Gastrocnemius medialis (tissue), 4 donors: ENCODE measurements at regions not wholly inside any gene's neighbourhood (a gene's known extent, or its start where the extent isn't known, plus 50 kb on each side); places are given as distances from the start of the nearest gene placed in this dataset.

Experiments
- ATAC-seq, 2 donors: fragments of 150-250 bp; one replicate each; pipeline ENCODE4 v1.9.1; 2016
- DNase-seq, 2 donors: peaks; one replicate each; pipeline ENCODE4 v3.0.0-alpha.2; 2019
- H3K27ac ChIP-seq, 4 donors: fragments of 200-600 bp; sonication (generic); 1 replicate in 1 of 4; 2 replicates in 3 of 4; pipeline ENCODE4 v1.5.1; 2016 to 2018; ENCODE audit warnings: mild to moderate bottlenecking in 2 of 4, moderate library complexity in 1 of 4
- H3K27me3 ChIP-seq, 3 donors: fragments of 200-600 bp; sonication (generic) in 2 of 3; 1 replicate in 1 of 3; 2 replicates in 2 of 3; pipeline versions ENCODE4 v1.5.1 to v1.6.0; 2016 to 2019; ENCODE audit warnings: mild to moderate bottlenecking in 1 of 3, moderate library complexity in 1 of 3
- H3K36me3 ChIP-seq, 2 donors: fragments of 200-600 bp; sonication (generic) in 1 of 2; one replicate each; pipeline ENCODE4 v1.5.1; 2017 to 2018
- H3K4me1 ChIP-seq, 2 donors: fragments of 200-600 bp; sonication (generic) in 1 of 2; one replicate each; pipeline ENCODE4 v1.5.1; 2016 to 2017; ENCODE audit warnings: mild to moderate bottlenecking in 2 of 2
- H3K4me3 ChIP-seq, 4 donors: fragments of 200-600 bp; sonication (generic) in 3 of 4; 1 replicate in 1 of 4; 2 replicates in 3 of 4; pipeline ENCODE4 v1.5.1; 2016 to 2019; ENCODE audit warnings: mild to moderate bottlenecking in 2 of 4
- H3K9me3 ChIP-seq, 3 donors: fragments of 200-600 bp; sonication (generic) in 2 of 3; 1 replicate in 1 of 3; 2 replicates in 2 of 3; pipeline ENCODE4 v1.5.1; 2016 to 2019
- CTCF ChIP-seq, 5 experiments: fragments of 450-650 bp in 3 of 5; fragments of 200-600 bp in 2 of 5; sonication (generic) in 2 of 5; IDR thresholded peaks in 4 of 5; conservative IDR thresholded peaks in 1 of 5; 1 replicate in 4 of 5; 2 replicates in 1 of 5; pipeline ENCODE4 v1.5.1; 2016 to 2019; ENCODE audit warnings: antibody characterized with exemption in 5 of 5, mild to moderate bottlenecking in 3 of 5, moderate library complexity in 3 of 5
- POLR2A ChIP-seq, 2 donors: fragments of 450-650 bp; IDR thresholded peaks; one replicate each; pipeline ENCODE4 v1.6.1; 2017; ENCODE audit warnings: antibody characterized with exemption in 2 of 2, mild to moderate bottlenecking in 2 of 2, moderate library complexity in 2 of 2
- in situ Hi-C, 4 donors: fragments of 200-750 bp; cut with MboI; loops; one replicate each; pipeline versions ENCODE4 v1.15.0 to v1.8.0; 2017; ENCODE audit warnings: low sequenced_read_pairs in 4 of 4
- intact Hi-C: fragments of 100-400 bp; cut with DNase I; formaldehyde crosslinking; loops from one replicate; pipeline ENCODE4 v1.15.1; 2023; ENCODE audit warnings: low total_unique reads

GRCh38 chr3:159127021-159127392, 325.2 kb downstream of the MFSD1 start:
- no peak for DNase-seq
- H3K4me3 ChIP-seq, result no peak overlapping the region
- no peak for ATAC-seq
- TF ChIP-seq POLR2A (IDR thresholded peaks at IDR 0.05) (no peak), CTCF (IDR thresholded peaks at IDR 0.05 in 4 of 5, conservative IDR thresholded peaks at IDR 0.05 in 1 of 5) (no peak)
- H3K27me3 ChIP-seq, result no peaks in the 10 kb centered on the region
- H3K27ac ChIP-seq, result no peak overlapping the region
- in situ Hi-C loops, result no loop called here
- no peaks in the 10 kb centered on the region for H3K36me3 ChIP-seq
- H3K4me1 ChIP-seq, result peaks cover 0 to 4% of the 10 kb centered on the region in 2 donors
- intact Hi-C loops, result no loop called here
- H3K9me3 ChIP-seq, result no peaks in the 10 kb centered on the region

DNA sequence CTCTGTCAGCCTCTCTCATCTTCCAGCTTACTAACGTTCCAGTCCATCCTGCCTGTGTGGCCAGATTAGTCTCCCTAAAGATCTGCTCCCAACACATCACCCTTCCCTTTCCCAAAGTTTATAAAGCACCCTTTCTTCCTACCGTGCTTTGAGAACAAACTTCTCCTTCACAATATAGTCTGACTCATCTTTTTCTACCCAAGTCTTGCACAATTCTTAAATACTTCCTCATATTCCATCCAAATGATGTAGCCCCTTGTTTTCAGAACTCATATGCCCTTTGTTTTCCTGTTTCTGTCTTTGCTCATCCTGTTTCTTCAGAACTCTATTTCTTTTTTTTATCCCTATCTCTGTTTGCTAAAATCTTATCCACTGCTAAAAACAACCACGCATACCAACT, 326.8 kb downstream of the MFSD1 start:
- Histone ChIP-seq H3K4me3 (no peak overlapping the region), H3K36me3 (no peaks in the 10 kb centered on the region), H3K9me3 (no peaks in the 10 kb centered on the region), H3K4me1 (peaks cover 0 to 4% of the 10 kb centered on the region in 2 donors), H3K27me3 (no peaks in the 10 kb centered on the region), H3K27ac (no peak overlapping the region)
- intact Hi-C loops, result no loop called here
- DNase-seq (no peak), ATAC-seq (no peak)
- in situ Hi-C loops, result no loop called here
- TF ChIP-seq CTCF (IDR thresholded peaks at IDR 0.05 in 4 of 5, conservative IDR thresholded peaks at IDR 0.05 in 1 of 5) (no peak), POLR2A (IDR thresholded peaks at IDR 0.05) (no peak)

GRCh38 chr3:159130108-159130507, 328.3 kb downstream of the MFSD1 start:
- H3K36me3 ChIP-seq, result no peaks in the 10 kb centered on the region
- in situ Hi-C loops, result no loop called here
- DNase-seq (no peak), ATAC-seq (no peak)
- no peak overlapping the region for H3K27ac ChIP-seq
- peaks cover 0 to 4% of the 10 kb centered on the region in 2 donors for H3K4me1 ChIP-seq
- H3K27me3 ChIP-seq, result no peaks in the 10 kb centered on the region
- TF ChIP-seq CTCF (IDR thresholded peaks at IDR 0.05 in 4 of 5, conservative IDR thresholded peaks at IDR 0.05 in 1 of 5), result no peak
- TF ChIP-seq POLR2A (IDR thresholded peaks at IDR 0.05), result no peak
- H3K4me3 ChIP-seq, result no peak overlapping the region
- intact Hi-C loops, result no loop called here
- H3K9me3 ChIP-seq, result no peaks in the 10 kb centered on the region

DNA sequence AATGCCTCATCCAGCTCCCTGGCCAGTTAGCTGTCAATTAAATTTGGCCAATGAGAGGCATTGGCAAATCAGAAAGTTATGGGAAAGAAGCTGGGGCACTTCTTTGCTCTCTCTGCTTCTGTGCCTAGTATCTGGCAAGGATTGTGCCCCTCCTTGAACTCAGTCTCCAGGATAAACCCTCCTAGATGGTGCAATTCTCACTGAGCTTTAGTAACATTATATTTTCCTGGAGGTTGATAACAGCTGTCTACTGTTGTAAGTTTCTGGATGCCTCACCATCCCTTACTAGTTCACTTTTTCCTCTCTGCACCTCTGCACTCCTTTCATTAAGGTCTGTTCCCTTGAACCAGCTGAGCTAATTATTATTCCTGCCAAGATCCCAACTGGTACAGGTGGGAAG, 329.5 kb downstream of the MFSD1 start:
- intact Hi-C loops, result no loop called here
- H3K27ac ChIP-seq, result no peak overlapping the region
- in situ Hi-C loops, result no loop called here
- no peaks in the 10 kb centered on the region for H3K36me3 ChIP-seq
- no peak for TF ChIP-seq POLR2A (IDR thresholded peaks at IDR 0.05)
- no peak for TF ChIP-seq CTCF (IDR thresholded peaks at IDR 0.05 in 4 of 5, conservative IDR thresholded peaks at IDR 0.05 in 1 of 5)
- H3K9me3 ChIP-seq, result no peaks in the 10 kb centered on the region
- no peak overlapping the region for H3K4me3 ChIP-seq
- DNase-seq (no peak), ATAC-seq (no peak)
- peaks cover 0 to 3% of the 10 kb centered on the region in 2 donors for H3K4me1 ChIP-seq
- no peaks in the 10 kb centered on the region for H3K27me3 ChIP-seq

GRCh38 chr3:159137949-159138348, 336.1 kb downstream of the MFSD1 start:
- no peaks in the 10 kb centered on the region for H3K36me3 ChIP-seq
- no peaks in the 10 kb centered on the region for H3K9me3 ChIP-seq
- DNase-seq (no peak), ATAC-seq (no peak)
- in situ Hi-C loops (no loop called here), intact Hi-C loops (no loop called here)
- H3K27ac ChIP-seq, result no peak overlapping the region
- no peak for TF ChIP-seq POLR2A (IDR thresholded peaks at IDR 0.05)
- no peak for TF ChIP-seq CTCF (IDR thresholded peaks at IDR 0.05 in 4 of 5, conservative IDR thresholded peaks at IDR 0.05 in 1 of 5)
- H3K27me3 ChIP-seq, result no peaks in the 10 kb centered on the region
- H3K4me1 ChIP-seq, result peaks cover 3 to 5% of the 10 kb centered on the region in 2 donors
- no peak overlapping the region for H3K4me3 ChIP-seq
